ENCODE measurements at regions not wholly inside any gene's neighbourhood (a gene's known extent, or its start where the extent isn't known, plus 50 kb on each side); places are given as distances from the start of the nearest gene placed in this dataset.

DNA sequence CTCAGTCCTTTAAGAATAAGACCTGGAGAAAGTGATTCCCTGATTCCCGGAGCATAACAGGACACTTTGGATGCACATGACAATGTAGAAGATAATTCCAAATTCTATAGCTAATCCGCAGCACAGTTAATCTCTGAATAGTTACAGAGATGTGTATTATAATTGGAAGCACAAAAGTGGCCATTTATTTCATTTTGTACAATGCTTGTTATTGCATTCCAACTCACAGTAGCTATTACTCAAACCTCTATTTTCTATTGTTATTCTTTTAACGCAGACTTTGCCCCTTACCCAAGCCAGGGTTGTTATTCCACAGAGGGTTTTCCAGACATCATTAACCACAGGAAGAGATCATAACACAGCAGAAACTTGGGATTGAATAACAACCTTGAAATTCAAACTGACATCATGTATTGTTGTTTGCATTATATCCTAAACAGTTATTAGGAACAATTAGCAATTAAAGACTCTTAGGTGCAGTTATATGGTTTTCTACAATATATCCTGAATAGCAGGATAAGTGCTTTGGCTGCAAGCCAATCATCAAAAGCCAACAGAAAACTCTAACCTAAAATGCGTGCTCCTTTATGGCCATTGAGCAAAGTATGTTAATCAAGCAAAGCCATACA lies 984.0 kb upstream of the TENM3 start:
- FAIRE-seq = no peak

- FAIRE-seq = no peak
Observed at GRCh38 chr4:181261279-181261678, 981.9 kb upstream of the TENM3 start.

- FAIRE-seq = no peak
Observed at GRCh38 chr4:181264893-181265292, 978.3 kb upstream of the TENM3 start.

GRCh38 chr4:181265370-181265769 lies 977.8 kb upstream of the TENM3 start:
- no peak for FAIRE-seq

DNA sequence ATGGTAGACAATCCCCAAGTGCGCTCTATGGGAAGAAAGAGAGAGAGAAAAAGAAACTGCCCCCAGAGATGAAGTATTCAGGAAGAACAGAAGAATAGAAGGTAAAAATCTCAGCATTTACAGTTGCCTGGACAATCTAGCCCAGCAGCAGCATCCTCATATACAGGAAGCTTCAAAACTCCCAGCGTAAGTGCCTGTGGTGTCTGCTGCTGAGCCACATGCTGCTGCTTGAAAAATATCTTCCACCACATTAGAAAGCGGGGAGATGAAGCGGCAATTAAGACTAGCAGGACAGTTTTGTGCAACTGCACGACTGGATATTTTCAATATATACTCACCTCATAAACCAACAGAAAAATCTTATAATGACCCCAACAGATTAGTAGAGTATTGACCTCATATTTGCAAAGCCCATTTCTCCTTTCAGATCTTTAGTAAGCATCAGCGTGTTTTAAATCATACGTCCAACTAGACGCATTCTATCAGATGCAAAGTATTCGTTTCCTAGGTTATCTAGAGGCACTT lies 972.0 kb upstream of the TENM3 start:
- no peak for FAIRE-seq

- no peak for FAIRE-seq
Observed at GRCh38 chr4:181272422-181272821, 970.8 kb upstream of the TENM3 start.

DNA sequence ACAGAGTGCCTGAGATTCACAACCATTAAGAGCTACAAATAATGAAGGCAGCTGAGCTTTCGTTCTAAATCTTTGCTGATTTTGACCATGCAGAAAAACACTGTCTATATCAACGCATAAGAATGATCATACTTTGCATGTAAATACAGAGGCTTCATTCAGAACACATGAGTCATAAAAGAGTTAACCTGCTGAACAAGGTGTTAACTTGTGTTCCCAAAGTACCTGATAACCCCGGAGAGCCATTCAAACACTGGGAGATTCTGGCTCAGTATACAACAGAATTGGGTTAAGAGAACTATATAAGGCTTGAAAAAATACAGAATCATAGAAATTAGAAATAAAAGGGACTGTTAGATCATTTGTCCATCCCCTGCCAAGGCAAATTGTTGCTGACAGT lies 964.3 kb upstream of the TENM3 start:
- no peak for FAIRE-seq

DNA sequence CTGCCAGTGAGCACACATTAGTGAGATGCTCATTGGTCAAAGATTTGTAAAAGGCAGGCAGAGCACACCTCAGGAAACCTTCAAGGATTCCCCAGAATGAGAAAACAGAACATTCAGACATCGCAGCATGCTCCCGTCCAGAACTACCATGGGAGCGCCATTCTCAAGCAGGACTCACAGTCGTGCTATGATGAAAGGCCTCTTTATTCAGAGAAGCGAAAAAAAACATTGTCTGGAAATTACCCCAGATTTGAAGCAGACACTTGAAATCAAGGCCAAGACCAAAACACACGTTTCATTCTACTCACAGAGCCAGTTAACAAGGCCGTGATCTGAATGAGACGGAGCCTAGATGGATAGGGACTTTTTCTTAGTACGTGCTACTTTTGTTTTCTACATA lies 961.8 kb upstream of the TENM3 start:
- no peak for FAIRE-seq

DNA sequence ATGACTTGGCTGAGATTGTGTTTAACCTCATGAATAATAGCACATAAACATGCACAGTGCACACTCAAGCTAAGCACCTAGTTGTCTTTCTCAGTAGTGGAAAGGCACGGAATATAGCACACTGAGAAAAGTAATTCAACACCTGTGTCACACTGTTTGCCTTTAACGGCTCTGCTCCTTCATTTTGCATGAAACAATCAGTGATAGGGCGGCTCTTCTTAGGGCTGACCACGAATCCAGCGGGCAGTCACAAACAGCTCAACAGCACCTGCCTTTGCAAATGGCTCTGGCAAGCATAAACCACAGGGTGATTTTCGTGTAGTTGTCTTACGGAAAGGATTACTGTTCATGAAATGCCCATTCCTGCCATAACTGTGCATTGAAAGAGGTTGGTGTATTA lies 954.0 kb upstream of the TENM3 start:
- FAIRE-seq = no peak

GRCh38 chr4:181291615-181292014 lies 951.6 kb upstream of the TENM3 start:
- no peak for FAIRE-seq

GRCh38 chr4:181293014-181293413 lies 950.2 kb upstream of the TENM3 start:
- FAIRE-seq = no peak

GRCh38 chr4:181293541-181293940 lies 949.7 kb upstream of the TENM3 start:
- no peak for FAIRE-seq

- no peak for FAIRE-seq
Observed at GRCh38 chr4:181294421-181294820, 948.8 kb upstream of the TENM3 start.

GRCh38 chr4:181301735-181302710 lies 941.2 kb upstream of the TENM3 start:
- FAIRE-seq = no peak

- FAIRE-seq = no peak
Observed at GRCh38 chr4:181307824-181308223, 935.4 kb upstream of the TENM3 start.

- no peak for FAIRE-seq
Observed at GRCh38 chr4:181308476-181309312, 934.5 kb upstream of the TENM3 start.

GRCh38 chr4:181312066-181312465 lies 931.1 kb upstream of the TENM3 start:
- FAIRE-seq = no peak

GRCh38 chr4:181319629-181320028 lies 923.6 kb upstream of the TENM3 start:
- no peak for FAIRE-seq

GRCh38 chr4:181323061-181323460 lies 920.1 kb upstream of the TENM3 start:
- no peak for FAIRE-seq

DNA sequence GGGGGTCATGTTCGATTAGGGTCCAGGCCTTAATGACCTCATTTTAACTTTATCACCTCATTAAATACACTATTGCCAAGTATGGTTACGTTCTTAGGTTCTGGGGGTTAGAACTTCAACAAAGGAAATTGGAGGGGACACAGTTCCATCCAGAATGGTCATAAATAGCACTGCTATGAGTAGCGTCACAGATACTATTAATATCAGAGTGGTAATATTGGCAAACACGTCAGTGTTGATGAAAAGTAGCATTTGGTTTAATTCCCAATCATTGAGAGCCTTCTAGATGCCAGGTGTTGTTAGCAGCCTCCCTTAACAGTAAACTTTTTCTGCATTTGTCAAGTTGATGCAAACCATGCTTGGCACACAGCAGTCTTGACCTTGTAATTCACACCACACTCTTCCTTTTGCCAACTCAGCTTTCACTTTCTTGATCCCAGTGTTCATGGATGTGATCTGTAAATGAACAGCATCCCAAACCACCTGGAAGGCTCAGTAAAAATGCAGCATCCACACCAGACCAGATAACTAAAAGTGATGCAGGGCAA lies 912.5 kb upstream of the TENM3 start:
- no peak for FAIRE-seq

- FAIRE-seq = no peak
Observed at GRCh38 chr4:181331214-181331613, 912.0 kb upstream of the TENM3 start.

DNA sequence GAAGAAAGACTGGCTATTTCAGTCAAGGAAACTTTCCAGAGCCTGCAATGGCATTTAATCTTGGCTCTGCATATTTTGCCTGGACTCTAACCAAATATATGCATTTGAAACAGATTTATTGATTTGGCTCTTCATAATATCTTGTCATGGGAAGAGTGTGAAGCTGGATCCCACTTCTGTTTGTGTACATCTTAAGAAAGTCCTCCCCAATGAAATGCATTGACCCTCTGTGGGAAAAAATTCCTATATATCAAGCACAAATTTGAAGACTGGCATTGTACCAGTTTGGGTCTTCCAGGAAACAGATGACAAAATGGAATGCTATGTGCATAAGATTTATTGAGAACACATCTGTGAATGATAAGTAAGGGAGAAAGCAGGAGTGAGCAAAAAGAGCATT lies 897.3 kb upstream of the TENM3 start:
- no peak for FAIRE-seq
